Iris pigment epithelial cell (primary cell): ENCODE measurements at regions not wholly inside any gene's neighbourhood (a gene's known extent, or its start where the extent isn't known, plus 50 kb on each side); places are given as distances from the start of the nearest gene placed in this dataset.
A peak's percentile ranks its signal among the peaks of the same experiment; 100 is the strongest.
"Not testable (repeated sequence)": the region's sequence is repeated elsewhere in the genome, so short reads cannot be mapped to it uniquely, and the experiment has no call there.

Source experiments
- DNase-seq: peaks from one replicate; pipeline ENCODE4 v3.0.0-alpha.2; 2011; ENCODE audit warnings: low read depth

- not testable (repeated sequence) for DNase-seq
Measured at GRCh38 chr12:88368077-88368476, 212.2 kb downstream of the KITLG start.

- peak; percentile 38 for DNase-seq
Measured at GRCh38 chr12:88371416-88372183, 208.7 kb downstream of the KITLG start.

GRCh38 chr12:88375306-88376305 is 204.7 kb downstream of the KITLG start:
- peak; percentile 52 for DNase-seq

- no peak for DNase-seq
Measured at GRCh38 chr12:88377973-88378372, 202.3 kb downstream of the KITLG start.

- DNase-seq: no peak
Measured at GRCh38 chr12:88381466-88381865, 198.8 kb downstream of the KITLG start.

GRCh38 chr12:88383405-88383804 is 196.9 kb downstream of the KITLG start:
- no peak for DNase-seq

GRCh38 chr12:88388566-88389540 is 191.4 kb downstream of the KITLG start:
- peak; percentile 22 for DNase-seq

- peak; percentile 20 for DNase-seq
Measured at GRCh38 chr12:88390811-88391210, 189.5 kb downstream of the KITLG start.

GRCh38 chr12:88391556-88391955 is 188.7 kb downstream of the KITLG start:
- peak; percentile 92 for DNase-seq

- DNase-seq: peak; percentile 68
Measured at GRCh38 chr12:88393017-88393767, 187.1 kb downstream of the KITLG start.

GRCh38 chr12:88398031-88398430 is 182.2 kb downstream of the KITLG start:
- no peak for DNase-seq

GRCh38 chr12:88399811-88400210 is 180.5 kb downstream of the KITLG start:
- DNase-seq: no peak

- no peak for DNase-seq
Measured at GRCh38 chr12:88400302-88400701, 180.0 kb downstream of the KITLG start.

GRCh38 chr12:88401155-88401554 is 179.1 kb downstream of the KITLG start:
- DNase-seq: peak; percentile 59

GRCh38 chr12:88406905-88407304 is 173.4 kb downstream of the KITLG start:
- no peak for DNase-seq

GRCh38 chr12:88408823-88409222 is 171.4 kb downstream of the KITLG start:
- no peak for DNase-seq

GRCh38 chr12:88409257-88409656 is 171.0 kb downstream of the KITLG start:
- no peak for DNase-seq

- DNase-seq: no peak
Measured at GRCh38 chr12:88411689-88412088, 168.6 kb downstream of the KITLG start.

- no peak for DNase-seq
Measured at GRCh38 chr12:88413646-88414045, 166.6 kb downstream of the KITLG start.

GRCh38 chr12:88416155-88416554 is 164.1 kb downstream of the KITLG start:
- no peak for DNase-seq

- DNase-seq: no peak
Measured at GRCh38 chr12:88416786-88417185, 163.5 kb downstream of the KITLG start.
